Activated T-helper 1 cell treated with anti-CD3 and anti-CD28 coated beads, Interleukin-12 subunit alpha, Interleukin-12 subunit beta, Interleukin-2, Interleukin-4 antibody, amounts not matched to agents 30 ng/mL and 10 ng/mL and 1 ng/mL, durations not matched to agents 14 hours and 24 hours and 36 hours (primary cell): ENCODE measurements at regions not wholly inside any gene's neighbourhood (a gene's known extent, or its start where the extent isn't known, plus 50 kb on each side); places are given as distances from the start of the nearest gene placed in this dataset.

Experiments
- DNase-seq: peaks from one replicate; pipeline ENCODE4 v3.0.0; 2021; ENCODE audit warnings: low spot score
- H3K27ac Mint-ChIP-seq: one replicate; pipeline ENCODE4 v1.8.0; 2021; ENCODE audit warnings: mild to moderate bottlenecking, mixed read lengths
- H3K27me3 Mint-ChIP-seq: one replicate; pipeline ENCODE4 v1.8.0; 2022; ENCODE audit warnings: mild to moderate bottlenecking, moderate library complexity, mixed read lengths; ENCODE audit not compliant: insufficient read depth
- H3K36me3 Mint-ChIP-seq: one replicate; pipeline ENCODE4 v1.8.0; 2021; ENCODE audit warnings: low read depth, mixed read lengths
- H3K4me1 Mint-ChIP-seq: one replicate; pipeline ENCODE4 v1.8.0; 2021; ENCODE audit warnings: low read depth, mixed read lengths
- H3K4me3 Mint-ChIP-seq: one replicate; pipeline ENCODE4 v1.8.0; 2021; ENCODE audit warnings: mild to moderate bottlenecking, moderate library complexity, mixed read lengths
- H3K9me3 Mint-ChIP-seq: one replicate; pipeline ENCODE4 v1.8.0; 2021; ENCODE audit warnings: mixed read lengths
- intact Hi-C: fragments of 100-400 bp; cut with micrococcal nuclease; formaldehyde crosslinking; loops from one replicate; pipeline ENCODE4 v1.15.1; 2024

GRCh38 chr12:30092983-30093617 lies 309.4 kb upstream of the TMTC1 start:
- H3K4me1 Mint-ChIP-seq: no peaks in the 10 kb centered on the region
- no peaks in the 10 kb centered on the region for H3K36me3 Mint-ChIP-seq
- no peak overlapping the region for H3K4me3 Mint-ChIP-seq
- H3K27me3 Mint-ChIP-seq: no peaks in the 10 kb centered on the region
- intact Hi-C loops: no loop called here
- H3K27ac Mint-ChIP-seq: no peak overlapping the region
- H3K9me3 Mint-ChIP-seq: no peaks in the 10 kb centered on the region
- DNase-seq: no peak

- no peaks in the 10 kb centered on the region for H3K4me1 Mint-ChIP-seq
- H3K4me3 Mint-ChIP-seq: no peak overlapping the region
- no peaks in the 10 kb centered on the region for H3K27me3 Mint-ChIP-seq
- H3K27ac Mint-ChIP-seq: no peak overlapping the region
- DNase-seq: no peak
- no peaks in the 10 kb centered on the region for H3K9me3 Mint-ChIP-seq
- no peaks in the 10 kb centered on the region for H3K36me3 Mint-ChIP-seq
- intact Hi-C loops: no loop called here
Measured at GRCh38 chr12:30090258-30090657, 306.5 kb upstream of the TMTC1 start.

DNA sequence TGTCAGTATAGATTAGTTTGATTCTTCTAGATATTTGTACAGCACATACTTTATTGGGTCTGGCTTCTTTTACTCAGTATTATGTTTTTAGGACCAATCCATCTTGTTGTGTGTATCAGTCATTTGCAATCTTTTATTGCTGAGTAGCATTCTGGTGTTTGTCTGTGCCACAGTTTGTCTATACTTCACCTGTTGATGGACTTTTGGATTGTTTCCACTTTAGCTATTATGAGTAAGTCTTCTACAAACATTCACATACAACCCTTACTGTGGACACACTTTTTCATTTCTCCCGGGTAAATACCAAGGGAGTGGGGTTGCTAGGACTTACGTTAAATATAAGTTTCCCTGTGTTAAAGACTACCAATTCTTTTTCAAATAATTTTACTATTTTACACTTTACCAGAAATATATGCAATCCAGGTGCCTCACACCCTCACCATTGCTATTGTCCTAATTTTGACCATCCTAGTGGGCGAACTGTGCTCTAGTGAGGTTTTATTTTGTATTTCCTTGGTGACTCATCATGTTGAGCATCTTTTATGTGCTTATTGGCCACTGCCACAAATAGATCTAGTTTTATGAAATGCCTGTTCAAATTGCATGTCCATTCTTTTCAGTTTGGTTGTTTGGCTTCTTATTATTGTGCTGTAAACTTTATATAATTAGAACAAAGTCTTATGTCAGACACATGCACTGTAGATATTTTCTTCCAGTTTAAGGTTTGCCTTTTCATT lies 304.7 kb upstream of the TMTC1 start:
- intact Hi-C loops: no loop called here
- Mint-ChIP-seq H3K27me3 (no peaks in the 10 kb centered on the region), H3K27ac (no peak overlapping the region), H3K4me1 (no peaks in the 10 kb centered on the region), H3K36me3 (no peaks in the 10 kb centered on the region), H3K9me3 (no peaks in the 10 kb centered on the region), H3K4me3 (no peak overlapping the region)
- no peak for DNase-seq

- Mint-ChIP-seq H3K27me3 (no peaks in the 10 kb centered on the region), H3K36me3 (no peaks in the 10 kb centered on the region), H3K27ac (no peak overlapping the region), H3K9me3 (no peaks in the 10 kb centered on the region), H3K4me3 (no peak overlapping the region), H3K4me1 (no peaks in the 10 kb centered on the region)
- DNase-seq: no peak
- intact Hi-C loops: no loop called here
Measured at GRCh38 chr12:30082381-30082780, 298.6 kb upstream of the TMTC1 start.

- no peaks in the 10 kb centered on the region for H3K27me3 Mint-ChIP-seq
- no peaks in the 10 kb centered on the region for H3K36me3 Mint-ChIP-seq
- H3K9me3 Mint-ChIP-seq: no peaks in the 10 kb centered on the region
- no peak overlapping the region for H3K27ac Mint-ChIP-seq
- DNase-seq: no peak
- intact Hi-C loops: no loop called here
- H3K4me1 Mint-ChIP-seq: no peaks in the 10 kb centered on the region
- H3K4me3 Mint-ChIP-seq: no peak overlapping the region
Measured at GRCh38 chr12:30074916-30075315, 291.2 kb upstream of the TMTC1 start.

- no peak for DNase-seq
- intact Hi-C loops: no loop called here
- H3K27ac Mint-ChIP-seq: no peak overlapping the region
Measured at GRCh38 chr12:30072824-30073223, 289.1 kb upstream of the TMTC1 start.

GRCh38 chr12:30067146-30067545 lies 283.4 kb upstream of the TMTC1 start:
- no peaks in the 10 kb centered on the region for H3K36me3 Mint-ChIP-seq
- no peak overlapping the region for H3K4me3 Mint-ChIP-seq
- DNase-seq: no peak
- intact Hi-C loops: no loop called here
- H3K9me3 Mint-ChIP-seq: peaks cover 5% of the 10 kb centered on the region
- H3K4me1 Mint-ChIP-seq: no peaks in the 10 kb centered on the region
- H3K27me3 Mint-ChIP-seq: no peaks in the 10 kb centered on the region
- no peak overlapping the region for H3K27ac Mint-ChIP-seq

More at GRCh38 chr12:30072824-30073223, 289.1 kb upstream of the TMTC1 start:
- Mint-ChIP-seq H3K36me3 (no peaks in the 10 kb centered on the region), H3K4me3 (no peak overlapping the region), H3K9me3 (peaks cover 5% of the 10 kb centered on the region), H3K4me1 (no peaks in the 10 kb centered on the region), H3K27me3 (no peaks in the 10 kb centered on the region)

GRCh38 chr12:30064906-30065305 lies 281.2 kb upstream of the TMTC1 start:
- Mint-ChIP-seq H3K27me3 (no peaks in the 10 kb centered on the region), H3K4me3 (no peak overlapping the region), H3K9me3 (peaks cover 5% of the 10 kb centered on the region), H3K36me3 (no peaks in the 10 kb centered on the region), H3K27ac (no peak overlapping the region), H3K4me1 (no peaks in the 10 kb centered on the region)
- DNase-seq: no peak
- intact Hi-C loops: no loop called here

- no peaks in the 10 kb centered on the region for H3K4me1 Mint-ChIP-seq
- intact Hi-C loops: no loop called here
- H3K27me3 Mint-ChIP-seq: no peaks in the 10 kb centered on the region
- DNase-seq: no peak
- no peak overlapping the region for H3K27ac Mint-ChIP-seq
- no peaks in the 10 kb centered on the region for H3K9me3 Mint-ChIP-seq
- no peak overlapping the region for H3K4me3 Mint-ChIP-seq
- H3K36me3 Mint-ChIP-seq: no peaks in the 10 kb centered on the region
Measured at GRCh38 chr12:30063435-30063945, 279.7 kb upstream of the TMTC1 start.

DNA sequence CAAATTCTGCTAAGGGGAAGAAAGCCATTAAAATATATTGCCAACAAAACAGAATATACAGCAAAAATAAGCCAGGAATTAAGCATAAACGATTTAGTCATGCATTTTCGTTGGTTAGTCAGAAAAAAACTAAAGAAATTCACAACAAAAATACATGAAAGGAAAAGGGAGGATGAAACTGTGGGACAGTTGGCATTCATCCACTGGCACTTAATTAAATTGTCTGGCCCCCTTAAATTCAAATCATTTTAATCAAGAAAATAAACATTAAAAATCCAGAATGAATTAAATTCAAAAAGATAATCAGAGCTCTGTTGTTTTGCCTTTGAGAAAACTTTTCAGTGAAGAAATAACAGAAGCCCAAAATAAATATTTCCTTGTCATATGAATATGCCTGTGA lies 264.6 kb upstream of the TMTC1 start:
- no peak overlapping the region for H3K27ac Mint-ChIP-seq
- no peak overlapping the region for H3K4me3 Mint-ChIP-seq
- no peak for DNase-seq
- no peaks in the 10 kb centered on the region for H3K27me3 Mint-ChIP-seq
- H3K36me3 Mint-ChIP-seq: no peaks in the 10 kb centered on the region
- no peaks in the 10 kb centered on the region for H3K4me1 Mint-ChIP-seq
- no peaks in the 10 kb centered on the region for H3K9me3 Mint-ChIP-seq
- intact Hi-C loops: no loop called here

DNA sequence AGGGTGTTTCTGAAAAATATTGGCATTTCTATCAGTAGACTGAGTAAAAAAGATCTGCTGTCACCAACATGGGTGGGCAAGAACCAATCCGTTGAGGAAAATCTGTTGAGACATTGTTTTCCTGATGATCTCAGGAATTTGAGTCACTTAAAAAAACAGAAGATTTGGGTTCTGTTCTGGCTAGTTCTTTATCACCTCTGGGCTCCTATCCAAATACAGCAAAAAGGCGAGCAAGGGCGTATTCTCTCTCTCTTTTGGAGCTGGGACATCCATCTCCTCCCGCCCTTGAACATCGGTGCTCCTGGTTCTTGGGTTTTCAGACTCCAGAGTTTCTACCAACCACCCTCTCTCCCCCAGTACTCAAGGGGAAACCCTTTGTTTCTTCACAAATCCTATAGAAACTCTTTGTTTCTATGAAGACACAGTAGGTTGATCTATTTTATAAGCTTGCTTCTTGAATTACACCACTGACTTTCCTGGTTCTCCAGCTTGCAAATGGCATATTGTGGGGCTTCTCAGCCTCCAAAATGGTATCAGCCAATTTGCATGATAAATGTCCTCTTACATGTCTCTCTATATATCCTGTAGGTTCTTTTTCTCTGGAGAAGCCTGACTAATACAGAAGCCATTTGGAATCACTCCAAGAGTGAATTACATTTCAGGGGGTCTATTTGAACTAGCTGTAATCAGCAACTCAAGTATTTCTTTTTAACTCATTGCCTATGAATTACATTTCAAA lies 263.9 kb upstream of the TMTC1 start:
- no peaks in the 10 kb centered on the region for H3K36me3 Mint-ChIP-seq
- H3K4me1 Mint-ChIP-seq: no peaks in the 10 kb centered on the region
- H3K27ac Mint-ChIP-seq: no peak overlapping the region
- H3K4me3 Mint-ChIP-seq: no peak overlapping the region
- intact Hi-C loops: no loop called here
- H3K9me3 Mint-ChIP-seq: no peaks in the 10 kb centered on the region
- no peak for DNase-seq
- H3K27me3 Mint-ChIP-seq: no peaks in the 10 kb centered on the region

DNA sequence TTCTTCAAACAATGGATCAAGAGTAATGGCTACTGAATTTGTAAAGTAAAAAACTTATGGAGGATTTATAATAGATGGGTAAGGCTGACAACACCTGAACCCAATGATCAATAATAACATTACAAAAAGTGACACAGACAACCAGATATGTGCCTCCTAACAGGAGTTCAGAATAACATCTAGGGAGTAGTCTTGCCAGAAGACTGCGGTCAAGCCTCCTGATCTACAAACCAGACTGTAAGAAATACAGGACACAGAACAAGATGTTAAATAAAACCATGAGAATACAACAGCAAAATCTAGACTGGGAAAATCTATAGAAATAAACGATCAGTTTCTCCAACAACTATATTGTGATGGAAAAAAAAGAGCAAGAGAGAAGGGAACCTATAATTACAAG lies 262.6 kb upstream of the TMTC1 start:
- H3K4me3 Mint-ChIP-seq: no peak overlapping the region
- no peak for DNase-seq
- intact Hi-C loops: no loop called here
- no peaks in the 10 kb centered on the region for H3K27me3 Mint-ChIP-seq
- no peaks in the 10 kb centered on the region for H3K36me3 Mint-ChIP-seq
- H3K4me1 Mint-ChIP-seq: no peaks in the 10 kb centered on the region
- no peak overlapping the region for H3K27ac Mint-ChIP-seq
- H3K9me3 Mint-ChIP-seq: no peaks in the 10 kb centered on the region

DNA sequence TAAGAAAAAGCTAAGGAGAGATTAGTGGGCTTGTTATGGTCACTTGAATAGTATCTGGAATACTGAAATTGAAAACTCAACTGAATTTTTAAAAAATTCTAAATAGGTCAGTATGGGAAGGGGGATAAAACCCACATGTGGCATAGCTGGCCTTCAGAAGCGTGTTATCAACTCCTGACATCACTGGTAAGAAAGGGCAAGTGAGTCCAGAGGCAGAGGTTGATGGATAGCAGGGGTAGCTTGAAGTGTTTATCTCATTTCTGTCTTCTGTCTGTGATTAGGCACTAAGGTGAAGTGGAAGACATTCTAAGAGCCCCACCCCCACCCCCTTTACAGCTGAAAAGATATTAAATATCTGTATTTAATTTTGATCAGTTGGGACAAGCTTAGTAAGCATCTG lies 261.4 kb upstream of the TMTC1 start:
- H3K27me3 Mint-ChIP-seq: no peaks in the 10 kb centered on the region
- DNase-seq: no peak
- H3K27ac Mint-ChIP-seq: no peak overlapping the region
- no peaks in the 10 kb centered on the region for H3K4me1 Mint-ChIP-seq
- intact Hi-C loops: no loop called here
- no peaks in the 10 kb centered on the region for H3K36me3 Mint-ChIP-seq
- no peak overlapping the region for H3K4me3 Mint-ChIP-seq
- H3K9me3 Mint-ChIP-seq: peaks cover 3% of the 10 kb centered on the region
